PFSK-1 (cell line): ENCODE measurements at regions not wholly inside any gene's neighbourhood (a gene's known extent, or its start where the extent isn't known, plus 50 kb on each side); places are given as distances from the start of the nearest gene placed in this dataset.

Source experiments
- FOXP2 ChIP-seq: optimal IDR thresholded peaks from 2 replicates; pipeline ENCODE3; 2011; ENCODE audit warnings: borderline replicate concordance, control low read depth, inconsistent platforms; ENCODE audit not compliant: insufficient read depth; ENCODE audit errors: extremely low read length, extremely low read depth
- POLR2AphosphoS5 ChIP-seq: IDR thresholded peaks from 2 replicates; pipeline ENCODE4 v1.6.1; 2012; ENCODE audit warnings: low read depth, mild to moderate bottlenecking, control low read depth, low read length, moderate library complexity
- REST ChIP-seq, 2 experiments: IDR thresholded peaks; 2 replicates each; pipeline versions ENCODE4 v1.6.1 to v1.8.0; 2011 to 2012; ENCODE audit warnings: low read depth in 2 of 2, low read length in 2 of 2, control low read depth in 1 of 2, inconsistent platforms in 1 of 2, mild to moderate bottlenecking in 1 of 2, moderate library complexity in 1 of 2; ENCODE audit not compliant: insufficient read depth in 1 of 2
- SIN3A ChIP-seq: IDR thresholded peaks from 2 replicates; pipeline ENCODE4 v1.6.1; 2012; ENCODE audit warnings: mild to moderate bottlenecking, low read length, moderate library complexity, borderline replicate concordance; ENCODE audit not compliant: insufficient read depth
- TAF1 ChIP-seq: IDR thresholded peaks from 2 replicates; pipeline ENCODE4 v1.6.1; 2012; ENCODE audit warnings: low read length, control low read depth, borderline replicate concordance; ENCODE audit not compliant: insufficient read depth

GRCh38 chr7:130919316-130920103, 185.5 kb upstream of the KLF14 start:
- no peak for TF ChIP-seq SIN3A
- TF ChIP-seq REST (IDR thresholded peaks at IDR 0.05; ENCODE audit: insufficient read depth in 1 of 2, low read depth in 2 of 2, low read length in 2 of 2): no peak
- TF ChIP-seq POLR2AphosphoS5: no peak

GRCh38 chr7:130920122-130920521, 186.1 kb upstream of the KLF14 start:
- no peak for TF ChIP-seq REST (IDR thresholded peaks at IDR 0.05; ENCODE audit: insufficient read depth in 1 of 2, low read depth in 2 of 2, low read length in 2 of 2)
- TF ChIP-seq FOXP2: no peak
- no peak for TF ChIP-seq POLR2AphosphoS5
- TF ChIP-seq TAF1: no peak
- TF ChIP-seq SIN3A: no peak

GRCh38 chr7:130921391-130922180, 187.6 kb upstream of the KLF14 start:
- TF ChIP-seq TAF1 (no peak), FOXP2 (peak; percentile 27)

GRCh38 chr7:130922206-130923112, 188.5 kb upstream of the KLF14 start:
- TF ChIP-seq TAF1: no peak
- no peak for TF ChIP-seq FOXP2
- no peak for TF ChIP-seq REST (IDR thresholded peaks at IDR 0.05; ENCODE audit: insufficient read depth in 1 of 2, low read depth in 2 of 2, low read length in 2 of 2)
- no peak for TF ChIP-seq POLR2AphosphoS5
- TF ChIP-seq SIN3A: no peak

GRCh38 chr7:130923365-130923764, 189.4 kb upstream of the KLF14 start:
- TF ChIP-seq REST (IDR thresholded peaks at IDR 0.05; ENCODE audit: insufficient read depth in 1 of 2, low read depth in 2 of 2, low read length in 2 of 2) (no peak), TAF1 (no peak)
